ENCODE measurements at regions not wholly inside any gene's neighbourhood (a gene's known extent, or its start where the extent isn't known, plus 50 kb on each side); places are given as distances from the start of the nearest gene placed in this dataset.

- TF ChIP-seq, protein P1, sequence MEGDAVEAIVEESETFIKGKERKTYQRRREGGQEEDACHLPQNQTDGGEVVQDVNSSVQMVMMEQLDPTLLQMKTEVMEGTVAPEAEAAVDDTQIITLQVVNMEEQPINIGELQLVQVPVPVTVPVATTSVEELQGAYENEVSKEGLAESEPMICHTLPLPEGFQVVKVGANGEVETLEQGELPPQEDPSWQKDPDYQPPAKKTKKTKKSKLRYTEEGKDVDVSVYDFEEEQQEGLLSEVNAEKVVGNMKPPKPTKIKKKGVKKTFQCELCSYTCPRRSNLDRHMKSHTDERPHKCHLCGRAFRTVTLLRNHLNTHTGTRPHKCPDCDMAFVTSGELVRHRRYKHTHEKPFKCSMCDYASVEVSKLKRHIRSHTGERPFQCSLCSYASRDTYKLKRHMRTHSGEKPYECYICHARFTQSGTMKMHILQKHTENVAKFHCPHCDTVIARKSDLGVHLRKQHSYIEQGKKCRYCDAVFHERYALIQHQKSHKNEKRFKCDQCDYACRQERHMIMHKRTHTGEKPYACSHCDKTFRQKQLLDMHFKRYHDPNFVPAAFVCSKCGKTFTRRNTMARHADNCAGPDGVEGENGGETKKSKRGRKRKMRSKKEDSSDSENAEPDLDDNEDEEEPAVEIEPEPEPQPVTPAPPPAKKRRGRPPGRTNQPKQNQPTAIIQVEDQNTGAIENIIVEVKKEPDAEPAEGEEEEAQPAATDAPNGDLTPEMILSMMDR (IDR thresholded peaks at IDR 0.05): no peak
- TF ChIP-seq EZH2phosphoT487 (IDR thresholded peaks at IDR 0.05): no peak
Measured at GRCh38 chr7:21089653-21090052, 303.0 kb upstream of the SP8 start.

Measured in neural progenitor cell (in vitro differentiated cells).